Stimulated activated naive CD8-positive, alpha-beta T cell treated with anti-CD3 and anti-CD28 coated beads, Interleukin-15, Interleukin-2, amounts not matched to agents 100 U/mL and 50 U/mL, for 24 hours (primary cell): ENCODE measurements at regions not wholly inside any gene's neighbourhood (a gene's known extent, or its start where the extent isn't known, plus 50 kb on each side); places are given as distances from the start of the nearest gene placed in this dataset.

Experiments
- ATAC-seq: fragments of 150-1000 bp; cut with Tn5 transposase; one replicate; pipeline ENCODE4 v1.10.0; 2021
- DNase-seq: peaks from one replicate; pipeline ENCODE4 v3.0.0; 2021

DNA sequence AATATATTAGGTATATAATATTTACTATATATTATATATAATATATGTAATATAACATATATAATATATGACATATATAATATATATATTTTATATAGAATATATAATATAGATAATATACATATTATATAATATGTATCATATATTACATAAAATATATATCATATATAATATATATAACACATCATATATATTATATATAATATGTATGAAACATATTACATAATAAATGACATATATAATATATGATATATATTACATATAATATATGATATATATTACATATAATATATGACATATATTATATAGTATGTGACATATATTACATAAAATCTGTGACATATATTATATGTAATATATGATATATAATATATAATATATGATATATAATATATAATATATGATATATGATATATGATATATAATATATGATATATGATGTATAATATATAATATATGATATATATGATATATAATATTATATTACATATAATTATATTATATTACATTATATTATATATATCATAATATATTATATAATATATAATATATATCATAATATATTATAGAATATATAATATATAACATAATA is 119.5 kb upstream of the RIMBP3 start:
- DNase-seq = no peak
- ATAC-seq = no peak

DNA sequence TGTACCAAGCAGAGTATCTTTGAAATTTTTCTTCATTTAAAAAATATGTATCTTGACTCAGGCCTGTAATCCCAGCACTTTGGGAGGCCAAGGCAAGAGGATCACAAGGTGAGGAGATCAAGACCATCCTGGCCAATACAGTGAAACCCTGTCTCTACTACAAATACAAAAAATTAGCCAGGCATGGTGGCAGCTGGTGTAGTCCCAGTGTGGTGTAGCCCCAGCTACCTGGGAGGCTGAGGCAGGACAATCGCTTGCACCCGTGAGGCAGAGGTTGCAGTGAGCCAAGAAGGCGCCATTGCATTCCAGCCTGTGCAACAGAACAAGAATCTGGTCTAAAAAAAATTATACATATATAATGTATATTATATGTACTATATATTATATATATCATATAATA is 118.7 kb upstream of the RIMBP3 start:
- ATAC-seq = peak; percentile 83
- DNase-seq = peak; percentile 78
